A549 (cell line): ENCODE measurements at regions not wholly inside any gene's neighbourhood (a gene's known extent, or its start where the extent isn't known, plus 50 kb on each side); places are given as distances from the start of the nearest gene placed in this dataset.

Experiments
- CTCF ChIP-seq: fragments of >200 bp; sonication (Bioruptor Twin); formaldehyde crosslinking; IDR thresholded peaks from 3 replicates; pipeline ENCODE4 v1.5.1; 2016
- EHMT2 ChIP-seq: fragments of 200-600 bp; sonication (generic); IDR thresholded peaks from 2 replicates; pipeline ENCODE4 v1.6.1; 2016; ENCODE audit warnings: antibody characterized with exemption, low read depth, mild to moderate bottlenecking, moderate library complexity
- EP300 ChIP-seq, 2 experiments: fragments of >200 bp; sonication (Bioruptor Twin); formaldehyde crosslinking; IDR thresholded peaks; 2 replicates in 1 of 2; 3 replicates in 1 of 2; pipeline ENCODE4 v1.6.1; 2016 to 2017
- FOSB ChIP-seq: fragments of 250-450 bp; sonication (Bioruptor Pico); IDR thresholded peaks from 2 replicates; pipeline ENCODE4 v1.5.0; 2020; ENCODE audit warnings: mild to moderate bottlenecking, moderate library complexity
- HDAC2 ChIP-seq: fragments of 200-600 bp; sonication (generic); IDR thresholded peaks from 2 replicates; pipeline ENCODE4 v1.6.1; 2016
- JUN ChIP-seq, 2 experiments: fragments of >200 bp; sonication (Bioruptor Twin); formaldehyde crosslinking; IDR thresholded peaks; 2 replicates in 1 of 2; 3 replicates in 1 of 2; pipeline ENCODE4 v1.6.1; 2016 to 2017
- REST ChIP-seq: fragments of 200-600 bp; sonication (generic); IDR thresholded peaks from 2 replicates; pipeline ENCODE4 v1.6.1; 2016; ENCODE audit warnings: antibody characterized with exemption, mild to moderate bottlenecking, moderate library complexity
- RNF2 ChIP-seq: fragments of 200-600 bp; sonication (generic); IDR thresholded peaks from 2 replicates; pipeline ENCODE4 v1.6.1; 2016; ENCODE audit warnings: low read depth, mild to moderate bottlenecking, antibody characterized with exemption, moderate library complexity, borderline replicate concordance

- TF ChIP-seq HDAC2: no peak
- TF ChIP-seq CTCF: no peak
- TF ChIP-seq FOSB (CRISPR knock-in tag): no peak
- TF ChIP-seq REST: no peak
- no peak for TF ChIP-seq EP300 (IDR thresholded peaks at IDR 0.05)
- no peak for TF ChIP-seq EHMT2
- no peak for TF ChIP-seq RNF2
- no peak for TF ChIP-seq JUN (IDR thresholded peaks at IDR 0.05)
Observed at GRCh38 chr4:14176613-14177012, 549.1 kb upstream of the BOD1L1 start.
